HuH-7 (cell line): ENCODE measurements at regions not wholly inside any gene's neighbourhood (a gene's known extent, or its start where the extent isn't known, plus 50 kb on each side); places are given as distances from the start of the nearest gene placed in this dataset.

ENCODE experiments used
- DNase-seq: peaks from one replicate; pipeline ENCODE4 v3.0.0; 2011; ENCODE audit warnings: low spot score

DNA sequence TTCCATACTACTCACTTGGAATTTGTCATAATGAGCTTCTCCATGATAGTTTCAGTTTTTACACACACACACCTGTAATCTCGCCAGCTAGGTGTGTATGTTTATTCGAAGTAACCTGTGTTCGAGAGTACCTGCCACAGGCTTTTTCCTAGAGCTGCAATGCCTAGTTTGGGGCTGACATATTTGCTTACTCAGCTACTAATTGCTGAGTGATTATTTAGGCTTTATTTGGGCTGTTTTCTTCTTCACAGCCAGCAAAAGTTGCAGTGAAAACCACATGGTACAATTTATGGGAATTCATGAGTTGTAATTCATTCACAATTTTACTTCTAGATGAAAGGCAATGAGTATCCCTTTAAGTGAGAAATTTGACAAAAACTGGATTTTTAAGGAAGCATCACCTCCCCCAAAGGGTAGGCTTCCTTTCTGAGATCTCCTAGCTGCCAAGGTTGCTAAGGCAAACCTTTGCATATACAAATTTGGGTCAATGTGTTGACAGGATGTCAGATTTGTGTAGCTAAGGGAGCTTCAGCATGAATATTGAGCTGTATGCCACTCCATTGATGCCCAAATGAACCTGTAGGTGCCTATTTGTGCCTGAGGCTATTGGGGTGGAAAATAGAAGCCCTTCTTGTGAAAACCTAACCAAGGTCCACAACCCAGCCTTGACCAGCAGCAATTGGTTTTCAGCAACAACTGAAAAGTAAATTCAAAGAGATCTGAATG, 108.7 kb upstream of the OTX2 start:
- DNase-seq: no peak

DNA sequence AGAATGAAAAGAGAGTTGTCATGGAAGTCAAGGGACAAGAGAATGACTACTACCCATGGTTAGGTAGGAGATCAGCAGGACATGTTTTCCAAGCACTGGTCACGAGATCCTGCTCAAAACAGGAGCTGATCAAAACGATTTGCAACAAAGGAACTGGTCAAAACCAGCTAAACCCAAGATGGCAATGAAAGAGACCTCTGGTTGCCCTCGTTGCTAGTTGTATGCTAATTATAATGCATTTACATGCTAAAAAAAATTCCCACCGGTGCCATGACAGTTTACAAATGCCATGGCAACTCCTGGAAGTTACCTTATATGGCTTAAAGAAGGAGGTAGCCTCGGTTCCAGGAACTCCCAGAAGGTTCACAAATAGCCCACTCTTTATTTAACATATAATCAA, 95.0 kb upstream of the OTX2 start:
- no peak for DNase-seq

- no peak for DNase-seq
These were observed 93.2 kb upstream of the OTX2 start for GRCh38 chr14:56903304-56903969.

- no peak for DNase-seq
These were observed 92.1 kb upstream of the OTX2 start for GRCh38 chr14:56902385-56902784.

- DNase-seq: no peak
These were observed 90.4 kb upstream of the OTX2 start for GRCh38 chr14:56900726-56901125.

DNA sequence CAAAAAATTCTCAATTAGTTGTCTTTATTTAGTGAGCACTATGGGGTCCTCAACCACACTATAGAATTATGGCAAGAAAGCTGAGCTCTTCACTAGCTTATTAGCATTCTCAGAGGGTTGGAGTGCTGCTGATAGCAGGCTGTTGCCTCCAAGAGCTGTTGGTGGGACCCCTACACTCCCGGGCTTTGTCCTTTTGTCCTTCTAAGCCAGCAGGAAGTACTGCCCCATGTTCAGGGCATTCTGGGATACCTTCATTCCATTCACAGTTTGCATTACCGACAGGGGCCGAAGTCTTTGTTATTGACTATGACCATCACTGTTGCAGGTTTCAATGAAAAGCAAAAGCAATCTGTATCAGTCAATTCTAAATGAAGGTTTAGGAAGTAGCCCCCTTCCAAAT, 89.5 kb upstream of the OTX2 start:
- DNase-seq: no peak

GRCh38 chr14:56896922-56897321, 86.6 kb upstream of the OTX2 start:
- DNase-seq: no peak

GRCh38 chr14:56896231-56896630, 86.0 kb upstream of the OTX2 start:
- no peak for DNase-seq

- no peak for DNase-seq
These were observed 84.9 kb upstream of the OTX2 start for GRCh38 chr14:56895154-56895553.

DNA sequence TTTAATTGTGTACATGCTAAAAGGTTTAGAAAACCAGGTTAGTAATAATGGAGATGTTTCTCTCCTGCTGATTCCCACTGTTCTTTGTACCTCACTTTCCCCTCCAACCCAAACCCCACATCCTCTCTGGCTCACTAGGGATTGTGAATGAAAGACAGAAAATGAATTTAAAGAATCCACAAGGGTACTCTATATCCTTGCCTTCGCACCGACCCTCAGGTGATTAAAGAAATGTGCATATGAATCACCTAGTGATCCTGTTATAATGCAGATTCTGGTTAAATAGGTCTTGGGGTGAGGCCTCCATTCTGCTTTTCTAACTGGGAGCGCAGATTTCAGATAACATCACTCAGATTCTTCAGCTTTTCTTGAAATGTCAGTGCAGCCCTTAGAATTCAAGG, 84.3 kb upstream of the OTX2 start:
- DNase-seq: no peak

- no peak for DNase-seq
These were observed 82.7 kb upstream of the OTX2 start for GRCh38 chr14:56892959-56893358.

DNA sequence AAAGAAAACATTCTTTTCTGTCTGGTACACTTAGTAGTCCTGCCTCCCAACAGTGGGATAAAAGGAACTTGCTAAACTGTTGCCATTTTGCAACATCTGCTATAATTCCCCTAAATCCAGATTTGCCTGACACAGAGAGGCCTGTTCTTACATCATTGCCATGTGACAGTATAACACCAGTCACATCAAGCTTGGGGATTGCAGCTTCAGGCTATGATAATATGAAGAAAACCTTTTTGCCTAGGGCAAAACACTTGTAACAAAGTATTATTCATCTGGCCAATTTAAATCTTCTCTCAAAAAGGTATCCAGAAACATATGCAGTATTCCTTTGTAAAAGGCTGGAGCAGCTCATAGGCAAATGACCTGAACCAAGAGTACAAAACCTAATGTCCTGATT, 80.9 kb upstream of the OTX2 start:
- DNase-seq: no peak

DNA sequence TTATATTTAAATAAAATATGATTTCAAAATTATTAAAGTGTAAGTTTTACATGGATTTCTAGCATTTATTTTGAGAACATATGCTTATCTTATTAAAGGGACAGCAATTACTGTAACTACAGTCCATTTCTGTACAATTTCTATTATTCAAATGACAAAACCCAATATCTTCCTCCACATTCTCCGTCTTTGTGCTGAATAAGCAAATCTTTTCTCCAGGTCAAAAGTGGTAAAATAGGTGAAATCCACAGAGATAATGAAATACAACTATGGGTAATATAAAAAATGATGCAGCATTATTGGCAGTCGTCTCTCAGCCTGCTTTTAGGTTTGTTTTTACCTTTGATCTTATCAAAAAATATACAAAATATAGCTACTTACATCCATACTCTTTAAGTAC, 79.4 kb upstream of the OTX2 start:
- DNase-seq: no peak

GRCh38 chr14:56888274-56888673, 78.0 kb upstream of the OTX2 start:
- DNase-seq: no peak

DNA sequence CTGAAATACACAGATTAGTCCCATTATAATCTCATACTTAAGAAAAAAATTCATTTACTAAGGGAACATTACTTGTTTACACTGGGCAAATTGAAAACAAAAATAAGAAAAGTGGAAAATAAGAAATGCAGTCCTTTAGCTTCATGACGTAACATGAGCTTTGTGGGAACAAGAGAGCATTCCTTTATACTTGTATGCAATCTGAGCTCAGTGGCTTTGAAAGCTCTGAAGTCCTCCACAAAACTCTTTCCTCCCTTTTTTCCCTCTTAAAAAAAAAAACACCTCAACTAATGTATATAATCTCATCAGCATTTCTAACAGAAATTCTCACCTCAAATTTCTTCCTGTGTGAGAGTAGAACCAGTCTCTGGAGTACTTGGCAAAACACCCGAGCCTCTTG, 76.9 kb upstream of the OTX2 start:
- DNase-seq: no peak

- no peak for DNase-seq
These were observed 76.3 kb upstream of the OTX2 start for GRCh38 chr14:56886471-56887062.

DNA sequence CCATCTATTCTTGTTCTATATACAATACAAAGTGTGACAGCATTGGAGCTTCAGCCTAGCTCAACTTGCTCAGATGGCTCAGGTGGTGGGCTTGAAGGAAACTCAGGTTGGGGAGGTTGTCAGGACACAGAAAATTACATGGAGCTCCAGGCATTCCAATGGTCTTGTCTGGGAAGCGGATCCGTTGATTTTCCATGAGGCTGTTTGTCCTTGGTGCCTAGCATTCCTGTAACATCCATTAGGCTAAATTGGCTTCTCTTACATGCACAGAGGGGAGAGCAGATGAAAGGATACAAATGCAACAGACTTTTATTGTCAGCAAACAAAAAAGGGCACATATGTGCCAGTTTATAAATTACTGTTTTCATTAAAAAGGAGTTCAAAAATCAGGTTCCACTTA, 75.5 kb upstream of the OTX2 start:
- no peak for DNase-seq

- DNase-seq: no peak
These were observed 74.3 kb upstream of the OTX2 start for GRCh38 chr14:56884617-56885016.

GRCh38 chr14:56881181-56881580, 70.9 kb upstream of the OTX2 start:
- no peak for DNase-seq

DNA sequence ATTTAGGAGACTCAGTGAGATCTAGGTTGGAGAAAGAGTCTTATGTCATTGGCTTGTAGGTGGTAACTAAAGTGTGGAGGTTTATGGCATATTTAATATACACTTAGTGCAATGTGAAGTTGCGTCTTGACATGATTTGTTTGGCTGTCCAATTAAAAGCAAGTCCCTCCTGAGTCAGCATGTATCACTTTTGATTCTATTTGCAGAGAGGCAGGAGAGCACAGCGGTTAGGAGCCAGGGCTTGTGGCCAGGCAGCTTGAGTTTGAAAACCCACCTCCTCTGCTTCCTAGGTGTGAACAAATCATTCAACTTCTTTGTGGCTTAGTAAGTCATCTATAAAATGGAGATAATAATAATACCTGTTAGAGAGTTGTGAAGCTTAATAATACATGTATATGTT, 68.5 kb upstream of the OTX2 start:
- no peak for DNase-seq

DNA sequence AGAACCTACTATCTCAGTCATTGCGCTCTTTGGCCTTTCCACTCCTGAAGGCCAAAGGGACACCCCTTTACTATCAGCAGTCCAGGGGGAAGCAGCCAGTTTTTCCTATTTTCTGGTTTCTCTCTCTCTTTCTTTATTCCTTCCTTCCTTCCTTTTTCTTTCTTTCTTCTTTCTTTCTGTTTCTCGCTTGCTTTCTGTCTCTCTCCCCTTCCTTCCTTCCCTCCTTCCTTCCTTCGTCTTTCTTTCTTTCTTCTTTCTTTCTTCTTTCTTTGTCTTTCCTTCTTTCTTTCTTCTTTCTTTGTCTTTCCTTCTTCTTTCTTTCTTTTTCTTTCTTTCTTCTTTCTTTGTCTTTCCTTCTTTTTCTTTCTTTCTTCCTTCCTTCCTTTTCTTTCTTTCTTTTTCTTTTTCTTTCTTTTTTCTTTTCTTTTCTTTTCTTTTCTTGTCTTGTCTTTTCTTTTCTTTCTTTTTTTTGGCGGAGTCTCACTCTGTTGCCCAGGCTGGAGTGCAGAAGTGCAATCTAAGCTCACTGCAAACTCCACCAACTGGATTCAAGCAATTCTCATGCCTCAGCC, 64.9 kb upstream of the OTX2 start:
- no peak for DNase-seq

DNA sequence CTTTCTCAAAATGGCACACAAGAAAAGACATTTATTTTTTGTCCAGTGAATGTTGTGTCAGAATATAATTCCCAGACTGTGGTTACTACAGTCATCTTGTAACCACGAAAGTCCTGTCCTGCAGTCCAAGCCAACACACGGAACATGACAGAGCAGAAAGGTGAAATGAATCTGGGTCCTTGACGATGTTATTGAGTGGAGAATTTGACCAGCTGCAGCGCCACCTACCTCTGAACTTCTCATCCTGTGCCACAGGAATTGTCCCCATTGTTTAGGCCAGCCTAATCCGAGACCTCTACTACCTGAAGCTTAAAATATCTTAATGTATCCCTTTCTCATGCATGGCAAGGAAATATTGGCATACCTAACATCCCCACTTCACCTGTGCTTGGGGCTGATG, 64.1 kb upstream of the OTX2 start:
- peak; percentile 17 for DNase-seq

GRCh38 chr14:56870336-56870735, 60.1 kb upstream of the OTX2 start:
- DNase-seq: no peak
